Stomach (tissue), 8 donors: ENCODE measurements at regions not wholly inside any gene's neighbourhood (a gene's known extent, or its start where the extent isn't known, plus 50 kb on each side); places are given as distances from the start of the nearest gene placed in this dataset.

Experiments used
- DNase-seq, 2 donors: peaks; one replicate each; pipeline versions ENCODE4 v3.0.0 to v3.0.0-alpha.2; 2013 to 2019
- H3K27ac ChIP-seq, 5 donors: fragments of 200-600 bp in 4 of 5; sonication (generic) in 4 of 5; one replicate each; pipeline ENCODE4 v1.5.1; 2013 to 2019; ENCODE audit warnings: mild to moderate bottlenecking in 1 of 5, moderate library complexity in 1 of 5
- H3K27me3 ChIP-seq, 3 donors: fragments of 200-600 bp; sonication (generic); one replicate each; pipeline ENCODE4 v1.5.1; 2017 to 2019; ENCODE audit warnings: mixed run types in 1 of 3
- H3K36me3 ChIP-seq, 4 donors: fragments of 200-600 bp; sonication (generic); 1 replicate in 3 of 4; 2 replicates in 1 of 4; pipeline ENCODE4 v1.5.1; 2016 to 2019
- H3K4me1 ChIP-seq, 4 donors: fragments of 200-600 bp; sonication (generic); one replicate each; pipeline ENCODE4 v1.5.1; 2016 to 2019
- H3K4me3 ChIP-seq, 4 donors: fragments of 200-600 bp; sonication (generic) in 3 of 4; one replicate each; pipeline ENCODE4 v1.5.1; 2016 to 2019; ENCODE audit warnings: mild to moderate bottlenecking in 1 of 4
- H3K9me3 ChIP-seq, 4 donors: fragments of 200-600 bp; sonication (generic); one replicate each; pipeline ENCODE4 v1.5.1; 2016 to 2019
- EP300 ChIP-seq: sonication (generic); formaldehyde crosslinking; IDR thresholded peaks from one replicate; pipeline ENCODE4 v1.6.1; 2017; ENCODE audit warnings: antibody characterized with exemption
- POLR2A ChIP-seq, 4 donors: fragments of 450-650 bp; IDR thresholded peaks; one replicate each; pipeline ENCODE4 v1.6.1; 2016; ENCODE audit warnings: antibody characterized with exemption in 4 of 4, control low read depth in 2 of 4, mild to moderate bottlenecking in 1 of 4, moderate library complexity in 1 of 4
- POLR2AphosphoS5 ChIP-seq, 3 donors: sonication (generic); formaldehyde crosslinking; IDR thresholded peaks; one replicate each; pipeline ENCODE4 v1.6.1; 2016; ENCODE audit warnings: antibody characterized with exemption in 3 of 3
- WGBS, 5 donors: extraction: QIAGEN DNeasy Blood & Tissue Kit in 3 of 5; methylation state at CpG; one replicate each; pipeline versions ENCODE4 v1.1.5 to v1.1.7; 2013 to 2018; 5-methylcytosine and 5-hydroxymethylcytosine counted together
- intact Hi-C: fragments of 100-400 bp; cut with DNase I; formaldehyde crosslinking; loops from one replicate; pipeline ENCODE4 v1.15.1; 2023; ENCODE audit warnings: low total_unique reads
- TF ChIP-seq, protein P1 (sequence below), 7 experiments: fragments of 450-650 bp in 4 of 7; fragments of 200-600 bp in 3 of 7; sonication (generic) in 3 of 7; IDR thresholded peaks; one replicate each; pipeline ENCODE4 v1.5.1; 2016 to 2019; ENCODE audit warnings: antibody characterized with exemption in 7 of 7, control low read depth in 2 of 7, mild to moderate bottlenecking in 1 of 7
- donor health status: healthy with polysubstance abuse.
- donor health status: Bipolar disorder and iron deficiency.
- donor health status: healthy.

DNA sequence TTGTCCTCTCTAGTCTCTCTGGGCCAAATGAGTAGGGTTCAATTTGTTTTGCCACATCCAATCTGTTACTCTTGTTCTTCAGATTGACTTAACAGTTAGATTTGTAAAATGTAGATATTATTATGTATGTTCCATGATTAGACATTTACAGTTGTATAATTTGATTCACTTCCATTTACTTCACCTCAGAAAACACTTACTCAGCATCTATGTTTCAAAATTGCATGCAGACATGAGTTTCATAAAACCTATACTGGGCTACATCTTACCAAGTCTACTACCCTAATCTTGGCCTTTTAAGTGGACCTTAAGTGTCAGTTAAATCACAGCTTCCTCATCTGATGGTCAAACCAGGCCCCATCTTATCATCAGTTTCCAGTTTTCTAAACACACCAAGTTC lies 1181.2 kb upstream of the CDH9 start:
- no peaks in the 10 kb centered on the region for H3K27me3 ChIP-seq
- intact Hi-C loops, result no loop called here
- no peaks in the 10 kb centered on the region for H3K36me3 ChIP-seq
- H3K4me1 ChIP-seq, result no peaks in the 10 kb centered on the region
- TF ChIP-seq EP300 (no peak), POLR2AphosphoS5 (IDR thresholded peaks at IDR 0.05) (no peak), POLR2A (IDR thresholded peaks at IDR 0.05) (no peak)
- TF ChIP-seq, protein P1, sequence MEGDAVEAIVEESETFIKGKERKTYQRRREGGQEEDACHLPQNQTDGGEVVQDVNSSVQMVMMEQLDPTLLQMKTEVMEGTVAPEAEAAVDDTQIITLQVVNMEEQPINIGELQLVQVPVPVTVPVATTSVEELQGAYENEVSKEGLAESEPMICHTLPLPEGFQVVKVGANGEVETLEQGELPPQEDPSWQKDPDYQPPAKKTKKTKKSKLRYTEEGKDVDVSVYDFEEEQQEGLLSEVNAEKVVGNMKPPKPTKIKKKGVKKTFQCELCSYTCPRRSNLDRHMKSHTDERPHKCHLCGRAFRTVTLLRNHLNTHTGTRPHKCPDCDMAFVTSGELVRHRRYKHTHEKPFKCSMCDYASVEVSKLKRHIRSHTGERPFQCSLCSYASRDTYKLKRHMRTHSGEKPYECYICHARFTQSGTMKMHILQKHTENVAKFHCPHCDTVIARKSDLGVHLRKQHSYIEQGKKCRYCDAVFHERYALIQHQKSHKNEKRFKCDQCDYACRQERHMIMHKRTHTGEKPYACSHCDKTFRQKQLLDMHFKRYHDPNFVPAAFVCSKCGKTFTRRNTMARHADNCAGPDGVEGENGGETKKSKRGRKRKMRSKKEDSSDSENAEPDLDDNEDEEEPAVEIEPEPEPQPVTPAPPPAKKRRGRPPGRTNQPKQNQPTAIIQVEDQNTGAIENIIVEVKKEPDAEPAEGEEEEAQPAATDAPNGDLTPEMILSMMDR (IDR thresholded peaks at IDR 0.05), result no peak
- H3K9me3 ChIP-seq, result peaks cover 0 to 15% (median 2%) of the 10 kb centered on the region in 4 donors
- DNase-seq, result no peak
- no peak overlapping the region for H3K4me3 ChIP-seq
- H3K27ac ChIP-seq, result no peak overlapping the region

DNA sequence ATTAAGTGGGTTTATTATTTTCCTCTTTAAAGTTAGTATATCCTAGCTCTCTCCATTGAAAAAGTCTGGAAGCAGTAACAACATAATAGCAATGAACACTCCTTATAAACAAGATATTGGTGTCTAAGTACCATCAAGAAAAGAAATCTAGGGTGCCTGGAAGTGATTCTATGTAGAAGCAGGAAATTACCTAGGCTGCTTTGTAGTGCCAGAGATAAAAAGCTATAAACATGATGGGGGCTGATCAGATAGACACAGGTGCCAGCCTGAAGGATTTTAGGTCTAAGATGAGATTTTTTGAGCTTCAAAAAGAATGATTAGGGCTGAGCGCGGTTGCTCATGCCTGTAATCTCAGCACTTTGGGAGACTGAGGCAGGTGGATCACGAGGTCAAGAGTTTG lies 1179.3 kb upstream of the CDH9 start:
- DNase-seq, result no peak
- Histone ChIP-seq H3K36me3 (no peaks in the 10 kb centered on the region), H3K9me3 (peaks cover 0 to 15% (median 2%) of the 10 kb centered on the region in 4 donors)

DNA sequence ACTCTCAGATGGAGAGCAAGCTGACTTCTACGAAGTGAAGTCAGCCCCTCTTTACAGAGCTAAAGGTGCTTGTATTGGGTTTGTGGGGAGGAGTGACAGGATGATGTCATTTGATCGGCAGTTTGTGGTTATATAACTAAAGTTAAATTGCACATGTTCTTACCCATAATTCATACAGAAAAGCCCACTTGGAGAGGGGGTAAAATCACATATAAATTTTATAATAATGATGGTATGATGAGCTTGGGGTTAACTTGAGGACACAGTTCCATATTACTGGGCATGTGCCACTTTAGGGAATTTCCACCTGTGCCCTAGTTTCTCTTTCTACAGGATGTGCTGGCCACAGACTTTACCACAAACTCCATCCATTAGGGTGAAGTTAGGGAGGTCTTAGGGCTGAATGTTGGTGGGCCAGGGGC lies 1178.6 kb upstream of the CDH9 start:
- Histone ChIP-seq H3K27ac (no peak overlapping the region), H3K9me3 (peaks cover 0 to 15% (median 3%) of the 10 kb centered on the region in 4 donors), H3K36me3 (no peaks in the 10 kb centered on the region), H3K4me3 (no peak overlapping the region), H3K27me3 (no peaks in the 10 kb centered on the region), H3K4me1 (no peaks in the 10 kb centered on the region)
- no peak for TF ChIP-seq POLR2AphosphoS5 (IDR thresholded peaks at IDR 0.05)
- no peak for TF ChIP-seq POLR2A (IDR thresholded peaks at IDR 0.05)
- TF ChIP-seq EP300, result no peak
- TF ChIP-seq, protein P1 (IDR thresholded peaks at IDR 0.05), result no peak
- 59 to 82% (median 75%) methylated on average over 2 of the region's 2 CpGs for WGBS, 5 donors
- intact Hi-C loops, result no loop called here
- no peak for DNase-seq

More for the DNA sequence above, 1179.3 kb upstream of the CDH9 start:
- intact Hi-C loops, result no loop called here
- 72 to 85% (median 80%) methylated on average over 3 of the region's 3 CpGs for WGBS, 5 donors
- H3K4me1 ChIP-seq, result no peaks in the 10 kb centered on the region
- H3K4me3 ChIP-seq, result no peak overlapping the region
- no peaks in the 10 kb centered on the region for H3K27me3 ChIP-seq
- H3K27ac ChIP-seq, result no peak overlapping the region
- TF ChIP-seq EP300 (no peak), POLR2A (IDR thresholded peaks at IDR 0.05) (no peak), POLR2AphosphoS5 (IDR thresholded peaks at IDR 0.05) (no peak)
- TF ChIP-seq, protein P1 (IDR thresholded peaks at IDR 0.05), result no peak

DNA sequence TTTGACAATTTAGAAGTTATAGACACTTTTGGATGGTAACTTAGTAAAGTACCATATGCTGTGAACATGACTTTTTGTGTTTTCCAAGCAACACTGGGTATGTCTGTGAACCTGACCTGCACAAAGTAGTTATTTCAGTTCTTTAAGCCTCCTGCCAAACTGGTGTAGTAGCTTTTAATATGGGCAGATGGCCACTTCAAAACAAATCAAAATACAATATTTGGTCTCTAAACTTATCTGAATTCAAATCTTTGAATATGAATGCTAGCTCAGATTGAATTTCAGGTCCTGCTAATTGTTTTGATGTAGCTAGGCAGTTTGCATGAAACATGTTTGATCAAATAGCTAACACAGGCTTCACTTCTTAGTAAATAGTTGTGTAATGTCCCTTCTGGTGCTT lies 1176.7 kb upstream of the CDH9 start:
- peaks cover 0 to 27% (median 6%) of the 10 kb centered on the region in 4 donors for H3K9me3 ChIP-seq
- TF ChIP-seq, protein P1 (IDR thresholded peaks at IDR 0.05), result no peak
- TF ChIP-seq POLR2A (IDR thresholded peaks at IDR 0.05), result no peak
- TF ChIP-seq POLR2AphosphoS5 (IDR thresholded peaks at IDR 0.05), result no peak
- TF ChIP-seq EP300, result no peak
- DNase-seq, result no peak
- H3K4me1 ChIP-seq, result no peaks in the 10 kb centered on the region
- no peaks in the 10 kb centered on the region for H3K27me3 ChIP-seq
- H3K36me3 ChIP-seq, result no peaks in the 10 kb centered on the region
- intact Hi-C loops, result no loop called here
- H3K4me3 ChIP-seq, result no peak overlapping the region
- H3K27ac ChIP-seq, result no peak overlapping the region
